ENCODE measurements at regions not wholly inside any gene's neighbourhood (a gene's known extent, or its start where the extent isn't known, plus 50 kb on each side); places are given as distances from the start of the nearest gene placed in this dataset.
"Not testable (repeated sequence)": the region's sequence is repeated elsewhere in the genome, so short reads cannot be mapped to it uniquely, and the experiment has no call there.

DNA sequence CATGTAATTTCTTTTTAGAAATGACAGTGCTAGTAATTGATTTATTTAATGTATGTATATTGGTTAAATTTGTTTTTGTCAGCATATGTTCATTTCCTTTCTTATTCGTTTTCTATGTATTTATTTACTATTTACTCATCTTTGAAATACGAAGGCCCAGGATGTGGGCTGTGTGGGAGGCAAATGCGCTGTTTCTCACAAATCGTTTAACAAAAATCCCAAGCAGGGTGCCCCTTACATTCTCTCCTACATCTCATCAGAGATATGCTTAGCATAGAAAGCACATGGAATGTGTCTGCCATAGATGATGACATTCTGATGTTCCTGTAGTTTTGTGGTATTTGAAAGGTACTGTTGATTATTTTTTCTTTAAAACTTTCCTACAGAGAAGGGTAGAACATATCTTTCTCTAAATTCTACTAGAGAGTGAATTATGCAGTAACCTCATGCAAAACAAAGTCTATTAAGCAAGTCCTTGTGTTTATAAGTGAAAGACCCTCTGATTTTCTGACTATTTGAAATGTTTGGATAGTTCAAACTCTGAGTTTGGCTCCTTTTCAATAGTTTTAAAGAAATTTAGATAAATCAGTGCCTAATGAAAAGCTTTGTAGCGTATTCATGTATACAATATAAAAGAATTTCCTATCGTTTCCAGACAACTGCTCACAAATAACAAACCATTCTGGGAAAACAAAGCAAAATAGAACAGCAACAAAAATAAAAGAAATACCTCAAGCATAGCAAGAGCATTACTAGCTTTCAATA is 111.1 kb upstream of the VGLL3 start:
- DNase-seq (ENCODE audit: low spot score), result no peak

DNA sequence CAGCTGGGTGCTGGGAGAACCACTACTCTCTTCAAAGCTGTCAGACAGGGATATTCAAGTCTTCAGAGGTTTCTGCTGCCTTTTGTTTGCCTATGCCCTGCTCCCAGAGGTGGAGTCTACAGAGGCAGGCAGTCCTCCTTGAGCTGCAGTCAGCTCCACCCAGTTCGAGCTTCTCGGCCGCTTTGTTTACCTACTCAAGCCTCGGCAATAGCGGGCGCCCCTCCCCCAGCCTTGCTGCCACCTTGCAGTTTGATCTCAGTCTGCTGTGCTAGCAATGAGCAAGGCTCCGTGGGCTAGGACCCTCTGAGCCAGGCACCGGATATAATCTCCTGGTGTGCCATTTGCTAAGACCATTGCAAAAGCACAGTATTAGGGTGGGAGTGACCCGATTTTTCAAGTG is 106.8 kb upstream of the VGLL3 start:
- not testable (repeated sequence) for DNase-seq (ENCODE audit: low spot score)

DNA sequence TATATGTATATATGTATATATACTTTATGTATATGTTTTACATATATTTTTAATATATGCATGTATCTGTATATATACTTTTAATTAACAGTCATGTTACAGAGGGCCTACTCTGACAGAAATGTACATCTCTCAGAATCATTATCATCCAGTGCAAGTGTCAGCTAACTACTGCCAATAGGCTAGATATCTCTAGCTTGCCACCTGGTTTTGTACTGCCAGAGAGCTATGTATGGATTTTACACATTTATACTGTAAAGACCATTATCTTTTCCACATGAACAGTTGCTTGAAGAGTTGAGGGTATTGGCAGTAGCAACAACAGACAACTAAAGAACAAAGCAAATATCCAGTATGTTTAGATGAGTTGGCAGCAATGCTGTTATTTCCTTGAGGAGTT is 99.7 kb upstream of the VGLL3 start:
- DNase-seq (ENCODE audit: low spot score), result no peak

DNA sequence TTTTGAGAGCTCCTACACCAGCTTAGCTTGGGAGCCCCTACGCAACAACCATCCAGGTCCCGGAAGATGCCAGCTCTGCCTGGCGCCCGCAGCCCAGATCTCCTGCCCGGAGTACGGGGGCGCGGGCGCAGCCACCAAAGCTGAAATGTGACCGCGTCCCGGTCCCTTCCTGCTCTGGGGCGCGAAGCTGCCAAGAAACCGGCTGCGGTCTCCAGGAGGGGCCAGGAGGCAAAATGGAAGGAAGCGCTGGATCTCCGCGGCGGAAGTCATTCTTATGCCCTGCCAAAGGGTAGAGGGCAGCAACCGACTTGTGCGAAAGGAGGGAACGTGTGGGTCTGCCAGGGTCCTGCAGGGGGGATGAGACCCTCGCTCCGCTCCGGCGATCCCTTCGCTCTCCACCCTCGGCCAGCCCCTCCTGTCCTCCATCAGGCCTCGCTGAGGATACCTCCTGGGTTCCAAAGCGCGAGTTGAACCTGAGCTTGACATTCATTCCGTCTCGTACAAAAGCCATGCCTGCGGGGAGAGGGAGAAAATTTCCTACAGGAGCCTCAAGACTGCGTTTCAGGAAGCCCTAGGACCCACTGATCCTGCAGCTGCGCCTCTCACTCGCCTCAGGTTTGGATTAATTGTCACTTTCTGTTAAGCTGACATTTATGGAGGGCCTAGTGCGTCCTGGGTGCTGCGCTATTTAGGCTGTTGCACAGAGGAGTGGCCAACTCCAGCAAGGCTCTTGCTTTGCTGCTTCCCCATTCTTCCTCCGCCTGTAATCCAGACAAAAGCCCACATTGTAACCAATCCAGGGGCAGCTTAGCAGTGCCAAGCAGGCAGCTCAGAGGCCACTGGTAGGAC is 98.3 kb upstream of the VGLL3 start:
- DNase-seq (ENCODE audit: low spot score), result peak; percentile 25

DNA sequence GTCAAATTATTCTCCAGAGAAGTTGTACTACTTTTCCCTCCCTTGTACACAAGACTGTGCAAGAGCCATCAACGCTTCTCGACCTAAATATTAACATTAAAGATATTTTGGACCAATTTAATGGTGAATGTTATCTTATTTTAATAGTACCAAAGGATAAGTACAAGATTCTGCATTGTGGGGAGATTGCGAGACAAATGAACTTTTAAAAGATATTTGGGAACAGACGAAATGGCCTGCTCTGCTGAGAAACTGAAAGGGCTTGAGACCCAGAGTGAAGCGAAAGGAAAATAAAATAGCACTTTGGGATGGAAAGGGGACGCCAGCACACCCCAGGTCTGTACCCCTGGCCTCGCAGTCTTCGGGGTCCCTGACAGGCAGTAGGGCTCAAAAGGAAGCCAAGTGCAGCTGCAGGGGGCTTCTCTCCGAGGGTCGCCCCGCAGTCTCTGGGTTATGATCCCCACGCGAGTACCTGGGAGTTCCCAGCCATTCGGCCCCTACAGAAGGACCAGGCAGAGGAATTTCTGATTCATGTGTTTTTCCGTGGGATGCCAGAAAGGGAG is 97.6 kb upstream of the VGLL3 start:
- DNase-seq (ENCODE audit: low spot score), result no peak

DNA sequence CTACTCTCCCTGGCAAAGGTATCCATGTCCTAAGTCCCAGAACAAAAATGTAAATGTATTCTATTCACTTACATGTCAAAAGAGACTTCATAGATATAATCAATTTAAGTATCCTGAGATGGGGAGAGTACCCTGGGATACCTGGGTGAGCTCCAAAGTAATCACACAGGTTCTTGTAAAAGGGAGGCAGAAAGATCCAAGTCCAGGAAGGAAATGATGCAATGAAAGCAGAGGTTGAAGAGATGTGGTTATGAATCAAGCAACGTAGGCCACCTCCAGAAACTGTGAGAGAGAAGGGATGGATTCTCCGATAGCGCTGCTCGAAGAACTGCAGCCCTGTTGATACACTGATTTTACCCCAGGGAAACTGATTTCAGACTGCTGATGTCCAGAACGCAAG is 93.9 kb upstream of the VGLL3 start:
- DNase-seq (ENCODE audit: low spot score), result no peak

DNA sequence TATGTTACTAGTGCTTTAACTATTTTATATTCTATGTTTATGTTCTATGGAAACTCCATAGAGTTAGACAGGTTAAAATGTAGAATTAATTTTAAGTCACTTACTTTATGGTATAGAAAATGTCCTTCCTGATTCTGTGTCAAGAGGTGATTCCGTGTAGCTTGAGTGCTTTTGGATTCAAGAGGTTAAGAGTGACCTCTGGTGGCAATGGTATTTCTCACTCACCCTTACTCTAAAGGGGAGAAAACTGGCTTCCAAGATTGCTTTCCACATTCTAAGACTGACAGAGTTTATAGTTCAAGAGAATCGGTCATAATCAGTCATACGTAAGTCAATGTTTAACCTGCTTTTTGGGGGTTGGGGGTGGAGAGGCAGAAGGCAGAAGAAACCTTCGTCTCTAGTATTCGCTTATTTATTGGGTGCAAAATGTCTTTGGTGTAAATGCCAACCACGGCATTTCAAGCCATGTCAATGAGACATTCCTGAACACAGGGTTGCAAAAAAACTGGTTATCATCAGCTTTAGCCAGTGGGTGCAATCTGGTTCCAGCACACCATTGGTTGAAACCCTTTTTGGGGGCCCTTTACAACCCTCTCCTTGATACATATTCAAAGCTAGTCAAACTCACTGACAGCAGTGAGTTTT is 92.0 kb upstream of the VGLL3 start:
- peak; percentile 50 for DNase-seq (ENCODE audit: low spot score)

DNA sequence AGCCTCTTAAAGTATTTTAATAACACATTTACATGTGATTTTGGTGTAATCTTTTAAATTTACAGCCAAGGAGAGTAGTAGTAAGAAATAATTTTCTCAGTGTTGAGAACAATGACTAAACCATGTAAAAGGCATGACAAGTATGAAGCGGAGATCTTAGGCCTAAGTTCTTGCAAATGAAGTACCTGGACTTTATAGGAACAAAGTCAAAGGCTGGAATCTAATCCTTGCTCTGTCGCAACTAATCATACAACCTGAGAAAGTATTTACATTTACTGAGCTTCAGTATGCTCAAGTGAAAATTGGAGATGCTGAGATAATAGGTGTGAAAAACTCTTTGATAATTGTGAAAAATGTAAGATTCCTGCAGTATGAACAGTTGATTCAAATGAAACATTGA is 86.4 kb upstream of the VGLL3 start:
- DNase-seq (ENCODE audit: low spot score), result no peak

DNA sequence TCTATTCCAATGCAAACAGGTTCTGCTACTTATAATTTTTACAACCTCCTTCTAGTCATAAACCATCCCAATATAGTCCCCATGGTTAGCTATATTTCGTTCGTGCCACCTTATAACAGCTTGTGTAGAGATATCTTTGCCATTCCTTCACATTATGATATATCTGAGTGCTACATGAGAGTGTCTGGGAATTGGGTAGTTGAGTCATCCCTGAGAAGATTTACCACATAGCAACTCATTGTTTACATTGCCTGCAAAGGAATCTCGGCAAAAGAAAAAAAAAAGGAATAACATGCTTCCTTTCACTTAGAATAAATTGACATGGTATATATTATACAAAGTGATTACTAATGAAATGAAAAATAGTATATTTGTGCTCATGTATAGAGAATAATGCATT is 86.0 kb upstream of the VGLL3 start:
- DNase-seq (ENCODE audit: low spot score), result peak; percentile 59

DNA sequence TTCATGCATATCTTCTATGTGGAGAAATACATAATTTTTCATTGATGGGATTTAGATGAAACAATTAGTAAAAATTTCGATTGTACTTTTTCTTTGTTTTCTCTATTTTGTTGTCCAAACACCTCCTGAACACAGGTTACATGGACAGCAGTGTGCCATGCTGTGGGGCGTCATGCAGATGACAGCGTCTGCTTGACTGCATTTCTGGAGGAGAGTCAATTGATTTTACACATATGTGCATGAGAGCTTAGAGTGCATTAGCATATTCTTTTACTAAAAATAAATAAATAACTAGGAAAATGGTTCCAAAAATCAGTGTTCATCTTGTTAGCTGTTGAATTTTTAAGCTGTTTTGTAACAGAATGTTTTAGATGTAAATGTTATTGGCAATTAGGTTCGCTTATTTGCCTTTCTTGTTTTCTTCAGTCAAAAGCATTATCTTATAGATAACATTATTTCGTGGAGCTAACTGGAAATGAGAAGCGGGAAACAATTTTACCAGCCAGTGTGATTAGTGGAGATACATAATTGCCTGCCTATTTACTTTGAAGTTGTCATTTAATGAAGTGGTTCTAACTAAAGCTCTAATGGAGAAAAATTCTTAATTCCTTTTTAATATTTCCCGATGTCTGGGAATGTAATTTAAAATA is 82.7 kb upstream of the VGLL3 start:
- no peak for DNase-seq (ENCODE audit: low spot score)

DNA sequence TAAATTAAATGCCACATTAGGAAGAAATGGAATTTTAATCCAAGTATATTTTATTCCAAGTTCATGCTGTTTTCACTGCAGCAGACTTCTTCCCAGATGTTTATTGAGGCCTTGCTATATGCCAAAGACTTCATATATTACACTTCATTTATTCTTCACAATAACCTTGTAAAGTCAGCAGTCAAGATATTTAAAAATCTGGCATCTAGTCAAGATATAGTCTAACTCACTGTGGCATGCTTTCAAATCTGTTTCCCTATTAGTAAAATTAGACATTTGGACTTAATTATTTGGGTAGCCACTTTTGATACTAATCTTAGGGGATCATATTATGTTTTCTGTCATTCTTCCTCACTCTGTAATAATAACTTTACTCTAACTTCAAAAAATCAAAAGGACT is 81.5 kb upstream of the VGLL3 start:
- DNase-seq (ENCODE audit: low spot score), result no peak

DNA sequence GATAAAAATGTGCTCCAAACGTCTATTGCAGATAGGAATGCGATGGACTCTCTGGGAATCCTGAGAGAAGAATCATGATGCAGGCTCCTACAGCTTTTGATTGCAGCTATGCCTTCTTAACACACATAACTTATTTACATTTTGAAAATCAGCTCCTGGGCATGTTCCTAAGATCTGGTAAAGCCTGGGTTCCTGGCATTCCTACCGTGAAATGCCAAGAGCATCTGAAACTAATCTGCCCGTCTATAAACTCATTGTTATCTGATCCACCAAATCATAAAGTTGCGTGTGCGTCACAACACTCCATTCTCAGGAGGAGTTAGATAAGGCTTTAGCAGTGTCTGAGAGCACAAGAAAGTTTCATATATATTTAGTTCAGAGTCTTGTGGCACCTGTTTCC is 79.0 kb upstream of the VGLL3 start:
- no peak for DNase-seq (ENCODE audit: low spot score)

DNA sequence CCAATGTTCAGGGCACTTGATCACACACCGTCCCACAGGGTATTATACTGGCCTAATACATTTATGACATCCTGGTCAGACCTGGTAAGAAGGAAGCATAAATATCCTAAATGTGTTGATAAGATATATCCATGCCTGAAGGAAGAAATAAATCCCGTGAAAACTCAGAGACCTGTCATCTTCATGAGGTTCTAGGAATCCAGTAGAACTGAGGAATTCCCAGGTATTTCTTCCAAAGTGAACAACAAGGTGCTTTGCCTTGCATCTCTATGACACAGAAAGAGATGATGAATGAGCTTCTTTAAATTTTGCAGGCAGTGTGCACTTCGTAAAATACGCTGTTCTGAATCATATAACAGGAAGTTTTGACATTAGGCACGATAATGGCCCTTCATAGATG is 78.1 kb upstream of the VGLL3 start:
- no peak for DNase-seq (ENCODE audit: low spot score)

DNA sequence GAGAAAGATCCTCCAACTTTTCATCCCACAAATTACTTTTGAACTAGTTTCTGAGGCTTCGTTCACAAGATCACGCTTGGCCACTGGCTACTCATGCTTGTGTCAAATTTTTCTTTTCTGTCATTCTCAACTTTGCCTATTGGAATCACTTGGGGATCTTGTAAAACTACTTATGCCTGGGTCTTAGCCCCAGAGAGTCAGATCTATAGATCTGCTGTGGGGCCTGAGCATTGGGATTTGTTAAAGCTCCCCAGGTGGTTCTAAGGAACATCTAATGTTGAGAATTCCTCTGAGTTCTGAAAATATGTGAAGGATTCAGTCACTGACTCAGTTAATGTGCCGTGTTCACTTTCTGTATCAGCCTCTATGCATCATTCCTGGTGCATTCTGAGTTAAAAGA is 71.7 kb upstream of the VGLL3 start:
- DNase-seq (ENCODE audit: low spot score), result no peak

DNA sequence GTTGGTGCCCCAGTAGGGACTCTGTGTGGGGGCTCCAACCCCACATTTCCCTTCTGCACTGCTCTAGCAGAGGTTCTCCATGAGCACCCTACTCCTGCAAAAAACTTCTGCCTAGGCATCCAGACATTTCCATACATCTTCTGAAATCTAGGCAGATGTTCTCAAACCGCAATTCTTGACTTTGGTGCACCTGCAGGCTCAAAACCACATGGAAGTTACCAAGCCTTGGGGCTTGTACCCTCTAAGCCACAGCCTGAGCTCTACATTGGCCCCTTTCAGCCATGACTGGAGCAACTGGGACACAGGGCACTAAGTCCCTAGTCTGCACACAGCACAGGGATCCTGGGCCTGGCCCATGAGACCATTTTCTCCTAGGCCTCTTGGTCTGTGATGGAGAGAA is 66.5 kb upstream of the VGLL3 start:
- DNase-seq (ENCODE audit: low spot score), result no peak

DNA sequence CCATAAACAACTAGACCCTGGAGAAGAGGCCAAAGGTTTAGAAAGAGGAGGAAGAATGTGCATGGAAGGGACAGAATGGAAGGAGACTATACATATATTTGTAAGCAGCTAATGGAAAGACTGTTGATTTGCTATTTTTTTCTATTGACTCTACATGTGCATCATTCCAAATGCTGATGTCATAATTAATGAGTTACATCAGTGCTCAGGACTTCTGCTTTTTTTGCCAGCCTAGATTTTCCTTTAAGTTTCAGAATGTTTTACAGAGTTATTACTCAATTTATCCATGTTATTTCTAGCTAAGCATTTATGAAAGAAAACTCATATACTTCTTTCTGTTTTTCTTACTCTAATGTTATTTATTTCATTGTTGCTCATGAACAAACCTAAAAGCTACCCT is 62.6 kb upstream of the VGLL3 start:
- no peak for DNase-seq (ENCODE audit: low spot score)

DNA sequence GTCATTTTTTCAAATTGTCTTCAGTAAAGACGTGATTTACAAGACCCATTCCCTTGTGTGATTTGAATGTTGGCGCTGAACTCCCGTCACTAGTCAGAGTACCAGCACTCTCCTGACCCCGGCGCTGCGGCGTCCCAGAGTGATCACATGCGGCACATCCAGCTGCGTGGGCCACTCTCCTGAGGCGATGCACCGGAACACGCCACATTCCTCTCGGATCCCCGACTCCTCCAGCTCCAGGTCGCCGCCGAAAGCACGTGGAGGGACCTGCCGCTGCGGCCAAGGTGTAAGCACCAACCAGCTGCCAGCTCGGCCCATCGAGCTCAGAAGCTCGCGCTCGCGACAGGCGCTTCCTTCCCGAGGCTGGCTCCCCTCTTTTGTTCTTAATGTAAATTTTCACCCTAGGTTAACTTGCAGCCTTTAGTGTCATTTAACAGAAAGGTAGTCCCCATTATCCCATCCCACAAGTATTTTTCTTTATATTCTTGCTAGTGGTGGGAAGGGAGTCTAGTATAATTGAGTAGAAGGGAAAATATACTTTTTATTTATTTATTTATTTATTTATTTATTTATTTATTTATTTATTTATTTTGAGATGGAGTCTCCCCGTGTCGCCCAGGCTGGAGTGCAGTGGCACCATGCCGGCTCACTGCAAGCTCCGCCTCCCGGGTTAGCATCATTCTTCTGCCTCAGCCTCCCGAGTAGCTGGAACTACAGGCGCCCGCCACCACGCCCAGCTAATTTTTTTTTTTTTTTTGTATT is 61.7 kb upstream of the VGLL3 start:
- DNase-seq (ENCODE audit: low spot score), result no peak

DNA sequence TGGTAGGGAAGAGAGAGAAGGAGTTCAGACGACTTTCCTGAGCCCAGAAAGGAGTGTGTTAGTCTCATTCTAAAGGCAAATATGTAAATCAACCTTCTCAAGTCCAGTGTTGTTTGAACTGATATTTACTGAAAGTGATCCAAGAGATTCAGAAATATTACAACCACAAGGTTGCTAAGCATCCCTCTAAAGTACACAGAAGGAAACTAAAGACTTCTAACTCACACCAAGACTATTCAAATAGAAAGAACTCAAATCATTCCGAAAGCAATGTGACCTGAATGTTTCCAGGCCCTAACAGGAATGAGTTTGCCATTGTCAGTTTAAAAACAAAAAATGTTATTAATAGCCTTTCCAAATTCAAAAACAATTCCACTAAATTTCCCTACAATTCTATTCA is 56.9 kb upstream of the VGLL3 start:
- no peak for DNase-seq (ENCODE audit: low spot score)

DNA sequence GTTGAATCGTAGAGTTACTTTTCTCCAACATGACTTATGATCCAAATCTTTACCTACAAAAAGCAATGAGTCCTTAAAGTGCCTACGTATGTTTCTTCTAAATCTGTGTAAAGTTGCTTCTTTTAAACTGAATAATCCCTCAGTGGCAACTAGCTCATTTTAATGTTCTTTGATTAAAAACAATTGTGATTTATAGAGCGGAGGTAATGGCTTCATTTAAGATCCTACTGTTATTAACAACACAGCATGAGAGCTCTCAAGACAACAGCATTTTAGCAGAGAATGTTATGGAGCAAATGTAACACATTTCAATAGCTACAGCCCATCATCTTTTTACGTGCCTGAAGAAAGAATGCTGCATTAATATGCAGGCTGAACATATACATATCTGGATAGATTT is 55.3 kb upstream of the VGLL3 start:
- DNase-seq (ENCODE audit: low spot score), result no peak

DNA sequence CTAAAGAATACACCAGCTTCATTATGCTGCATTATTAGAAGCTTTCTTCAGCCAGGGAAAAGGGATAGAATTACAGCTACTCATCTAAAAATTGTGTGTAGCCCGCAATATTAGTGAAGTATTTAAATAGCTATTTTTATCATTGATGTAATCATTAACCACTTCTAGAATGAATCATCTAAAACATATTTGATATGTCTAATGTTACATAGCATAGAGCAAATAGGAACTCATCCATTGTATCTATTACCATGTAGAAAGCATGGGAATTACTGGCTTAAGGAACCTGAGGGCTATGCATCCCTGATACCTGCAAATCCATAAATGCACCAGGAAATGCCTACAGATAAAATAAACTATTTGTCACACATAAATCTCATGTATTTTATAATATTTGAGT is 54.5 kb upstream of the VGLL3 start:
- no peak for DNase-seq (ENCODE audit: low spot score)

DNA sequence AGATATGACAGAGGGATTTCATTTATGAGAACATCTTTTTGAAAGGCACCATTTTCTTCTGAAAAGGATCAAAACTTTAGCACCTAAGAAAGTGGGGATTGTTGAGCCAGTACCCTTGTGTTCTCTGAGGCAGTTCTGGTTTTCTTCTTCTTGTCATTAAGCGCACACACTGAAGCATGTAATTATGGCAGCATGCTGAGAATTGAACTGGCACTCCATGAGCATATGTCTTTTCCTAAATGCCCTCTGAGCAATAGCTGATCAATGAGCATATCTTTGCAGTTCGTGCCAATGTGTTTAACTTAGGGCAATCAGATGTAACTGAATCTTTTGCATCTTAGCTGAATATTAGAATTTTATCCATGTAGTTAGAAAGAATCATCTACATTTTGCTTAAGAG is 53.9 kb upstream of the VGLL3 start:
- no peak for DNase-seq (ENCODE audit: low spot score)

DNA sequence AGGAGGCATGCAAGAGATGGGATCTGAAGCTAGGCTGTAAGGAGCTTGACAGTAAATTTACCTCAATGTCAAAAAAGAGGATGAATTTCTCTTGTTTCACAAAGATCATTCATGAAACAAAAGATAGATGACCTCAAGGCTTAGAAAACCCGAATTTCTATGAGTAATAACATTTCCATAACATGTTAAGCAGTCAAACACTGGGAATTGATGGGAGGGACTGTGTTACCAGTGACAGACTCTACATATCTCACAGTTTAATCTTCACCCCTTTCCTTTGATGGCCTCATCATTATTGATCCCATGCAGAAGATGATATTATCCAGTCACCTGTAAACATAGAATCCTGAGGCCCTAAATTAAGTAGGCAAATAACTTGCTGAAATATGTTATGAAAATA is 53.5 kb upstream of the VGLL3 start:
- no peak for DNase-seq (ENCODE audit: low spot score)
